ENCODE measurements at regions not wholly inside any gene's neighbourhood (a gene's known extent, or its start where the extent isn't known, plus 50 kb on each side); places are given as distances from the start of the nearest gene placed in this dataset.

GRCh38 chr3:24751020-24751419 is 256.4 kb upstream of the THRB start:
- no peak for TF ChIP-seq RAD21 (IDR thresholded peaks at IDR 0.05; ENCODE audit: insufficient read depth, low read depth, low read length)
- intact Hi-C loops (cut with micrococcal nuclease; ENCODE audit: unreplicated experiment): no loop called here

GRCh38 chr3:24756101-24756888 is 261.6 kb upstream of the THRB start:
- Histone ChIP-seq H3K79me2 (ENCODE audit: control insufficient read depth, insufficient read depth, low read length) (no peaks in the 10 kb centered on the region), H3K36me3 (ENCODE audit: control insufficient read depth in 2 of 2, insufficient read depth in 2 of 2, low read length in 1 of 2) (no peaks in the 10 kb centered on the region), H3K4me2 (ENCODE audit: control insufficient read depth, insufficient read depth) (no peak overlapping the region), H3K9me3 (replicated peaks; ENCODE audit: control insufficient read depth, insufficient read depth, low read length) (no peaks in the 10 kb centered on the region), H4K20me1 (ENCODE audit: control insufficient read depth, insufficient read depth) (peaks cover 3% of the 10 kb centered on the region; the same call in 1 of the 2 replicates), H2AFZ (ENCODE audit: control insufficient read depth, low read depth, low read length) (no peak overlapping the region), H3K27me3 (replicated peaks in 1 of 2; ENCODE audit: control insufficient read depth in 2 of 2, insufficient read depth in 2 of 2, low read length in 1 of 2) (peaks cover 0 to 2% of the 10 kb centered on the region in 2 experiments; a peak in 1 of 4 replicates), H3K4me1 (ENCODE audit: control insufficient read depth, insufficient read depth, low read length) (no peaks in the 10 kb centered on the region), H3K9ac (ENCODE audit: control insufficient read depth, insufficient read depth, low read length) (no peak overlapping the region), H3K4me3 (no peak overlapping the region), H3K27ac (ENCODE audit: control insufficient read depth, insufficient read depth) (no peak overlapping the region)
- FAIRE-seq: no peak
- BruUV-seq (replicated peaks): no TSS peak
- intact Hi-C loops (cut with micrococcal nuclease; ENCODE audit: unreplicated experiment) (no loop called here), in situ Hi-C loops (cut with MboI) (no loop called here)
- CTCF ChIA-PET: no interaction called here
- RAD21 ChIA-PET (ENCODE audit: unreplicated experiment): no interaction called here
- POLR2A ChIA-PET: no interaction called here
- SMC1A ChIA-PET (ENCODE audit: uncharacterized antibody, unreplicated experiment): no interaction called here
- WGBS (ENCODE audit: insufficient coverage, insufficient replicate concordance, low lambda C conversion rate, missing lambda C conversion rate): 34% methylated on average over 4 of the region's 4 CpGs
- TF ChIP-seq FOS (IDR thresholded peaks at IDR 0.05; ENCODE audit: borderline replicate concordance, extremely low read depth, insufficient read length) (no peak), RB1 (IDR thresholded peaks at IDR 0.05; ENCODE audit: borderline replicate concordance) (no peak), BHLHE40 (IDR thresholded peaks at IDR 0.05; ENCODE audit: borderline replicate concordance in 1 of 2, low read depth in 2 of 2, low read length in 1 of 2) (no peak), MLLT1 (IDR thresholded peaks at IDR 0.05) (no peak), RBBP5 (conservative IDR thresholded peaks at IDR 0.05) (no peak), ZNF592 (IDR thresholded peaks at IDR 0.05) (no peak), RELA (IDR thresholded peaks at IDR 0.05; ENCODE audit: borderline replicate concordance, partially characterized antibody) (no peak), BACH1 (IDR thresholded peaks at IDR 0.05; ENCODE audit: borderline replicate concordance) (no peak)
- no peak for ATAC-seq
- no peak for DNase-seq (ENCODE audit: low read depth, low spot score)

More at GRCh38 chr3:24751020-24751419, 256.4 kb upstream of the THRB start:
- Histone ChIP-seq H3K4me3 (no peak overlapping the region), H3K36me3 (ENCODE audit: control insufficient read depth in 2 of 2, insufficient read depth in 2 of 2, low read length in 1 of 2) (no peaks in the 10 kb centered on the region), H3K27me3 (replicated peaks in 1 of 2; ENCODE audit: control insufficient read depth in 2 of 2, insufficient read depth in 2 of 2, low read length in 1 of 2) (peaks cover 0 to 2% of the 10 kb centered on the region in 2 experiments; a peak in 1 of 4 replicates), H3K9me3 (replicated peaks; ENCODE audit: control insufficient read depth, insufficient read depth, low read length) (no peaks in the 10 kb centered on the region), H4K20me1 (ENCODE audit: control insufficient read depth, insufficient read depth) (peaks cover 3% of the 10 kb centered on the region; the same call in 1 of the 2 replicates), H3K9ac (ENCODE audit: control insufficient read depth, insufficient read depth, low read length) (no peak overlapping the region), H3K27ac (ENCODE audit: control insufficient read depth, insufficient read depth) (no peak overlapping the region), H2AFZ (ENCODE audit: control insufficient read depth, low read depth, low read length) (no peak overlapping the region), H3K4me1 (ENCODE audit: control insufficient read depth, insufficient read depth, low read length) (no peaks in the 10 kb centered on the region), H3K4me2 (ENCODE audit: control insufficient read depth, insufficient read depth) (no peak overlapping the region), H3K79me2 (ENCODE audit: control insufficient read depth, insufficient read depth, low read length) (no peaks in the 10 kb centered on the region)
- WGBS (ENCODE audit: insufficient coverage, insufficient replicate concordance, low lambda C conversion rate, missing lambda C conversion rate): 0% methylated on average over 1 of the region's 1 CpG
- ChIA-PET RAD21 (ENCODE audit: unreplicated experiment) (no interaction called here), CTCF (no interaction called here), SMC1A (ENCODE audit: uncharacterized antibody, unreplicated experiment) (no interaction called here), POLR2A (no interaction called here)
- FAIRE-seq (no peak), ATAC-seq (no peak), DNase-seq (ENCODE audit: low read depth, low spot score) (no peak)
- in situ Hi-C loops (cut with MboI): no loop called here
- no TSS peak for BruUV-seq (replicated peaks)

All from GM12878 (cell line).